ENCODE measurements at regions not wholly inside any gene's neighbourhood (a gene's known extent, or its start where the extent isn't known, plus 50 kb on each side); places are given as distances from the start of the nearest gene placed in this dataset.

DNA sequence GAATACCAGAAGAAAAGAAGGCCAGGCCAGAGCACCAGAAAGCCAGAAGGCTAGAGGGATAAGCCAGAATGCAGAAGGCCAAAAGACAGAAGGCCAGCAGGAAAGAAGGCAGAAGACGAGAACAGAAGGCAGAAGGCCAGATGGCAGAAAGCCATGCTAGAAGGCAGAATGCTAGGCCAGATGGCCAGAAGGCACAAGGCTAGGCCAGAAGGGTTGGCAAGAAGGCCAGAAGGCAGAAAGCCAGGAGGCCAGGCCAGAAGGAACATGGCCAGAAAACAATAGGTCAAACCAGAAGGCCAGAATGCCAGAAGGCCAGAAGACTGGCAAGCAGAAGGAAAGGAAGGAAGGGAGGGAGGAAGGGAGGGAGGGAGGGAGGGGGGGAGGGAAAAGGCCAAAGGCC is 188.8 kb downstream of the TUBA3C start:
- H3K9me3 Mint-ChIP-seq: peaks cover 98% of the 10 kb centered on the region
- 88 to 94% methylated on average over 1 of the region's 1 CpG for WGBS, 2 experiments (ENCODE audit: insufficient coverage in 1 of 2, insufficient read length in 1 of 2)
- H3K9me3 ChIP-seq (ENCODE audit: control insufficient read depth, low read length): peaks cover 70% of the 10 kb centered on the region

GRCh38 chr13:18991060-18991459 is 190.6 kb downstream of the TUBA3C start:
- H3K4me1 ChIP-seq (ENCODE audit: control insufficient read depth, insufficient read depth, low read length): no peaks in the 10 kb centered on the region
- H3K27me3 ChIP-seq (ENCODE audit: control insufficient read depth, insufficient read depth, low read length, poor library complexity, severe bottlenecking): no peaks in the 10 kb centered on the region
- no peak for TF ChIP-seq CTCF (conservative IDR thresholded peaks at IDR 0.05)
- peaks cover 55% of the 10 kb centered on the region for H3K9me3 ChIP-seq (ENCODE audit: control insufficient read depth, low read length)
- H3K4me3 ChIP-seq (ENCODE audit: low read length): no peak overlapping the region
- Mint-ChIP-seq H3K9me3 (peaks cover 98% of the 10 kb centered on the region), H3K27ac (no peak overlapping the region), H3K4me1 (no peaks in the 10 kb centered on the region), H3K27me3 (ENCODE audit: insufficient read depth) (no peaks in the 10 kb centered on the region), H3K4me3 (no peak overlapping the region), H3K36me3 (ENCODE audit: low read depth) (no peaks in the 10 kb centered on the region)
- DNase-seq: no peak
- no peak overlapping the region for H3K27ac ChIP-seq (ENCODE audit: low read depth, low read length)
- no peak overlapping the region for H3K9ac ChIP-seq (ENCODE audit: extremely low read depth, low read length, poor library complexity, severe bottlenecking)
- 83 to 84% methylated on average over 1 to 2 of the region's 2 CpGs for WGBS, 2 experiments (ENCODE audit: insufficient coverage in 1 of 2, insufficient read length in 1 of 2)
- H3K36me3 ChIP-seq (ENCODE audit: control insufficient read depth, insufficient read depth, low read length): no peaks in the 10 kb centered on the region

More for the DNA sequence above, 188.8 kb downstream of the TUBA3C start:
- no peak overlapping the region for H3K4me3 ChIP-seq (ENCODE audit: low read length)
- no peak for TF ChIP-seq CTCF (conservative IDR thresholded peaks at IDR 0.05)
- no peaks in the 10 kb centered on the region for H3K36me3 Mint-ChIP-seq (ENCODE audit: low read depth)
- H3K27me3 Mint-ChIP-seq (ENCODE audit: insufficient read depth): no peaks in the 10 kb centered on the region
- H3K27me3 ChIP-seq (ENCODE audit: control insufficient read depth, insufficient read depth, low read length, poor library complexity, severe bottlenecking): no peaks in the 10 kb centered on the region
- H3K4me1 Mint-ChIP-seq: no peaks in the 10 kb centered on the region
- H3K4me1 ChIP-seq (ENCODE audit: control insufficient read depth, insufficient read depth, low read length): no peaks in the 10 kb centered on the region
- H3K4me3 Mint-ChIP-seq: no peak overlapping the region
- no peaks in the 10 kb centered on the region for H3K36me3 ChIP-seq (ENCODE audit: control insufficient read depth, insufficient read depth, low read length)
- no peak overlapping the region for H3K9ac ChIP-seq (ENCODE audit: extremely low read depth, low read length, poor library complexity, severe bottlenecking)
- no peak for DNase-seq
- no peak overlapping the region for H3K27ac Mint-ChIP-seq
- H3K27ac ChIP-seq (ENCODE audit: low read depth, low read length): no peak overlapping the region

GRCh38 chr13:18978447-18978846 is 203.2 kb downstream of the TUBA3C start:
- H3K9me3 ChIP-seq (ENCODE audit: control insufficient read depth, low read length): peaks cover 85% of the 10 kb centered on the region
- H3K9me3 Mint-ChIP-seq: peaks cover 95% of the 10 kb centered on the region
- WGBS, 2 experiments (ENCODE audit: insufficient coverage in 1 of 2, insufficient read length in 1 of 2): 93% methylated on average over 1 of the region's 1 CpG; no CpG with 5 or more reads in 1 of the 2 experiments

More at GRCh38 chr13:18978447-18978846, 203.2 kb downstream of the TUBA3C start:
- Mint-ChIP-seq H3K27ac (no peak overlapping the region), H3K27me3 (ENCODE audit: insufficient read depth) (no peaks in the 10 kb centered on the region), H3K4me1 (no peaks in the 10 kb centered on the region), H3K36me3 (ENCODE audit: low read depth) (no peaks in the 10 kb centered on the region), H3K4me3 (no peak overlapping the region)
- H3K36me3 ChIP-seq (ENCODE audit: control insufficient read depth, insufficient read depth, low read length): no peaks in the 10 kb centered on the region
- no peak for TF ChIP-seq CTCF (conservative IDR thresholded peaks at IDR 0.05)
- H3K27me3 ChIP-seq (ENCODE audit: control insufficient read depth, insufficient read depth, low read length, poor library complexity, severe bottlenecking): no peaks in the 10 kb centered on the region
- no peak overlapping the region for H3K4me3 ChIP-seq (ENCODE audit: low read length)
- DNase-seq: no peak
- H3K27ac ChIP-seq (ENCODE audit: low read depth, low read length): no peak overlapping the region
- H3K4me1 ChIP-seq (ENCODE audit: control insufficient read depth, insufficient read depth, low read length): no peaks in the 10 kb centered on the region
- no peak overlapping the region for H3K9ac ChIP-seq (ENCODE audit: extremely low read depth, low read length, poor library complexity, severe bottlenecking)
